ENCODE measurements at regions not wholly inside any gene's neighbourhood (a gene's known extent, or its start where the extent isn't known, plus 50 kb on each side); places are given as distances from the start of the nearest gene placed in this dataset.

DNA sequence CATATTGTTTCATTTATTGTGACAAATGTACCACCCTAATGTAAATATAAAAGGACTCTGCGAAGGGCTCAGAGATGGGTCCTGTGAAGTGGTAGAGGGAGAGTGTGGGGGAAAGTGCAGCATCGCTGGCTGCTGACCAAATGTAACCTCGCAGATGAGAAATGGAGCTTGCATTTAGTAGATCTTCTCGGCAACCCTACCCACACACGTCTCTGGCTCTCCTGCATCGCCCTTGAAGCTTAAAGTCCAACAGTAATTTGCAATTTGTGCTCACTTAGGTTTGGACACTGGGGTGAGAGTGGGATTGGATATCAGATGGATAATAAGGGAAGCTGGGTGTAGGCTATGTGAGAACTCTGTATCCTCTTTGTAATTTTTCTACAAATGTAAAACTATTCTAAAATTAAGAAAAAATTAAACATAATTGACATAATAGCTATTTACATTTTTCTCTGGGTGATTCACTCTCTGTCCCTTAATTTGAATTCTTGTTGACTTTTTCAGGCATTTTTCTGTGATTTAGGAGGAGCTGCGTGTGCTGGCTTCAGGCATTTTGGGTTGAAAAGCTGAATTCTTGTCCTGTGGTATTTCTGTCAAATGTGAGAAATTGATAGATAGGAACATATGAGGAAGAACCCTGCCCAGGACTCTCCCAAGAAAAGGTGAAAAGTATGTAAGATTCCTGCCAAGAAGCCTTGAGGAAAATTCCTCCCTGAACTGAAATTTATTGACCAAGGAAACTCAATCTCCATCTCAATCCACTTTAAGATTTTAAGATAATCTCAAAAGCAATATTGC, 524.7 kb upstream of the MCTP2 start:
- DNase-seq, result no peak

GRCh38 chr15:93705753-93706455, 525.5 kb upstream of the MCTP2 start:
- DNase-seq, result no peak

DNA sequence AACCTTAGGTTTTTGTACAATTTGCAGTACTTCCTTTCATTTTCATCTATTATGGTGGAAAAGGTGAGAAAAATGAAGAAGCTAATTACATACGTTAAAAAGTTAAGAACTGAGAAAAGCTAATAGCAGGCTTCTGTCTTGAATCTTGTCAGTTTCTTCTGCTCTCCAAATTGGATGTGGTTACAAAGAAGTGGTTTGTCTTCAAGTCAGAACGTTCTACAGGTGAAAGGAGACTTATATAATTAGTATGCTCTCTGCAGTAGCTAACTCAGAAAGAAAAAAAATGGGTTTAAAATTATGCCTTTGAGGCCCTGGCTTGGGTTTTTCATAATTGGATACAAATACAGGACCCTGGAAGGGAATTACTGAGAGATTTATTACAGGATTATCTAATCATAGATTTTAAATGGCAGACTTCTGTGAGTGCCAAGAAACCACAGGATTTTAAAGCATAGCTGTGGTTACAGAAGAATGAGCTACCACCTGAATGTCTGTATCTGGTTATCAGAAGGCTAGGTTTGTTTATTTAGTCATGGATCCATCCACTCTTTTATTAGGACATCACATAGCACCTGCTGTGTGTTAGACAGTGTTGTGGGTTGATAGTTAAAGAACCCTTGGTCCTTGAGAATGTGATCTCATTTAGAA, 528.1 kb upstream of the MCTP2 start:
- peak; percentile 63 for DNase-seq

GRCh38 chr15:93700051-93700450, 531.3 kb upstream of the MCTP2 start:
- DNase-seq, result no peak

- DNase-seq, result no peak
Measured at GRCh38 chr15:93694033-93694432, 537.3 kb upstream of the MCTP2 start.

- no peak for DNase-seq
Measured at GRCh38 chr15:93683651-93684050, 547.7 kb upstream of the MCTP2 start.

DNA sequence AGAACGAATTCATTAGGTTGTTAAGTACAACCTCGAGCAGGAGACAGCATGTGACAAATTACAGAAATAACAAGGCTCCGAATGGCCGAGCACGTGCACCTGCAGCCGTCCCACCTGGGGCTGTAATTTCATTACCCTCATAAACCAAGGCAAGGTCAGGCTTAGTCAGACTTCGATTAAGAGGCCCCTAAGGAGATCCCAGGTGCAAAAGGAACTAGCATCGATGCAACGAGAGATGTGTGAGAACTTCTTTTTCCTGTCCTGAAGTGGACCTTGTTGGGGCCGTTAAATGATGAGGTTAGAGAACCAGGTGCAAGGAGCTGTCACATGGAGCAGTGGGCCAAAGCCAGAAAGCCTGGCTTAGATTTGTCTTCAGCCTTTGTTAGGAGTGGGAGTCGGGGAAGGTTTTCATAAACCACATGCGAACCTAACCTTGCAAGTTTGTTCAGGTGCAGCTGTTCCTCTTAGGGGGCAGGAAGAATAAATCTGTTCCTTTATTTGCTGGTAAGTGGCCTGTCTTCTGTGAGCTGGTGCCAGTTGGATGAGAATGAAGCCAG, 559.9 kb upstream of the MCTP2 start:
- DNase-seq, result no peak

- no peak for DNase-seq
Measured at GRCh38 chr15:93670931-93671330, 560.4 kb upstream of the MCTP2 start.

GRCh38 chr15:93664213-93664956, 567.0 kb upstream of the MCTP2 start:
- no peak for DNase-seq

- DNase-seq, result no peak
Measured at GRCh38 chr15:93662162-93662885, 569.0 kb upstream of the MCTP2 start.

DNA sequence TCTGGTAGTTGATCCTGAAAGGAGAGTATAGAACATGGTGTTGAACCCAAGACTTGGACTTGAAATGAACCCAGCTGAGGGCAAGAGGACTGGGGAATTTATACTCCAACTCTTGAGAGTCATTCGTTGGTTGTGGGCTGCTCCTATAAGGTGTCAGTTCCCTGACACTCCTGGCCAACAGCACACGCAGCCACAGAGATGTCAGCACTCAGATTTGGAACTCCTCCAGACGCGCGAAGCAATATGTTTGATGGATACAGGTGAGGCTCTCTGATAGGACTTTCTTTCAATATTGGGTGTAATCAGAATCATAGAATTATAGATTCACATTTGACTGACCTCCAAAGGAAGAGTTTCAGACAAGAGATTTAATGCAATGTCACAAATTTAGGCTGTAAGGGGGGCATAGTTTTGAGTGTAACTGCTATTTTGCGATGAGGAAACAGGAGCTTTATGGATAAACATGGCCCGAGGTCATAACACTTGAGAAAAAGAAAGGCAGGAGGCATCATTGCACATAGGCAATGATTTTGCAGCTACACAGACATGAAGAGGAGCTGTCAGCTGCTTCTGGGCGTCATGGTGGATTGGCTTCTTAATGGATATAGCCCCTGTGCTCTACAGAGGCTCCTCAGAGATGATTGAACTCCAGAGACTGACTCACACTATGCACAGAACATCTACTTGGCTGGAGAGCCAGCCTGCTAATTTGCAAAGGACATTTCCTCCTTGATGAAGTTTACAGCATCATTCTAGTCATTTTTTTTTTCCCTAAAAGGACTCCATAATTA, 569.2 kb upstream of the RGMA start:
- DNase-seq, result peak; percentile 11

DNA sequence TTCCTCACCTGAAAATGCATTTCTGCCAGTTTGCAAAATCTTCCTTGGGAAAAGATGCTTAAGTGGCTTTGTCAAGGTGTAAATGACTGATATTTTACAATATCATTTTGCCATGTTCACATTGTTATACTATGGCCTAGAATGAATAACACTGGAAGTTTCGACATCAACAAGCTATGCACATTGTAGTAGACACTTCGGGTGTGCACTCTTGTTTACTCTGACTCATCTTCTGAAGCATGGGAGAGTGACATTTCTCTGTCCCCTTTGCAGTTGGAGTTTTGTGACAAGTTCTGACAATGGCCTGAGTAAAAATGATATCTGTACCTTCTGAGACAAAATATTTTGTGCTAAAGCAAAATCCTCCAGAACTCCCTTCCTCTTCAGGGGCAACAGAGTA, 567.0 kb upstream of the RGMA start:
- DNase-seq, result peak; percentile 66

GRCh38 chr15:93649691-93650235, 560.8 kb upstream of the RGMA start:
- no peak for DNase-seq

GRCh38 chr15:93646193-93646592, 557.2 kb upstream of the RGMA start:
- no peak for DNase-seq

DNA sequence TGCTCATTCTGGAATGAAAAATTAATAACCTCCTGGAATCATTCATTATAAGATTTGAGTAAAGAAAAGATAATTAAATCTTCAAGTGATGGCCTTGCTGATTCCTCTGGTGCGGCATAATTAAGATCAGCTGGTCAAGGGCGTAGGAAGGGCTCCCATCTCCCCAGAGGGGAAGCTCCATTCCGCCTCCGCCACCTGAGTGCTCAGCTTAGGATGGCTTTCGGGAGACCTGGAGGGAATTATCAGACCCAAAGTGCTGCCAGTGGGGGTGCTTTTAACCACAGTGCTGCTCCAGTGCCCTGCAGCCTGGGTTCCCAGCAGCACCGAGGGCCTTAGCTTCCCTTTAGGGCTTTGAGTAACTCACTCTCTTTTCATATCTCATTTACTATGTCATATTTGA, 556.6 kb upstream of the RGMA start:
- DNase-seq, result no peak

GRCh38 chr15:93644595-93644994, 555.6 kb upstream of the RGMA start:
- no peak for DNase-seq

GRCh38 chr15:93640411-93640962, 551.5 kb upstream of the RGMA start:
- DNase-seq, result no peak

- no peak for DNase-seq
Measured at GRCh38 chr15:93631958-93632618, 543.1 kb upstream of the RGMA start.

GRCh38 chr15:93619597-93619996, 530.6 kb upstream of the RGMA start:
- no peak for DNase-seq

GRCh38 chr15:93617443-93617842, 528.4 kb upstream of the RGMA start:
- DNase-seq, result no peak

All from DMS53 (cell line).